CD4-positive, alpha-beta T cell treated with Interleukin-10 for 1 hour (primary cell): ENCODE measurements at regions not wholly inside any gene's neighbourhood (a gene's known extent, or its start where the extent isn't known, plus 50 kb on each side); places are given as distances from the start of the nearest gene placed in this dataset.

Experiments used
- DNase-seq: peaks from one replicate; pipeline ENCODE4 v3.0.0-alpha.2; 2020

DNA sequence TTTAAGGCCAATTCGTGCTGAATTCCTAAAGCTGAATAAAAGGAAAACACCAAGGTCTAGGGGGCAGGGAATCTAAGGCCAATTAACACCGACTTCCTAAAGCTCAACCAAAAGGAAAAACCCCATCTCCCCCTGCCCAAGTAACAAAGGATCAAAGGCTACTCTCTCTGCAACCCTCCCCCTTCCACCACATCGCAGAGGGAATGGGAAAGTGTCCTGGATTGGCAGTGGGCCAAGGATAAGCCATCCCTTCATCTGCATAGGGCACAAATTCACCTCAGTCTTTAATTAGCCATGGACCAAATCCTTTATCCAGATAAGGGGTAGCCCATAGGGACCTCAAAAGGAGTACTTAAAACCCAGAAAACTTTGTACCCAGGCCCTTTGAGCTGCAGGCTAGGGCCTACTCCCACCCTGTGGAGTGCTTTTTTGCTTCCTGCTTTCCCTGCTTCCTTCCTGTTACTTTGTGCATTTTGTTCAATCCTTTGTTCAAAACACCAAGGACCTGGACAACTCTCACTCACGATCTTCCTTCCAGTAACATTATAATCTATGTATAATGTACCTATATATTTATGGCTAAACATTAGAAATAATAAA, 2119.8 kb upstream of the CELF4 start:
- no peak for DNase-seq

DNA sequence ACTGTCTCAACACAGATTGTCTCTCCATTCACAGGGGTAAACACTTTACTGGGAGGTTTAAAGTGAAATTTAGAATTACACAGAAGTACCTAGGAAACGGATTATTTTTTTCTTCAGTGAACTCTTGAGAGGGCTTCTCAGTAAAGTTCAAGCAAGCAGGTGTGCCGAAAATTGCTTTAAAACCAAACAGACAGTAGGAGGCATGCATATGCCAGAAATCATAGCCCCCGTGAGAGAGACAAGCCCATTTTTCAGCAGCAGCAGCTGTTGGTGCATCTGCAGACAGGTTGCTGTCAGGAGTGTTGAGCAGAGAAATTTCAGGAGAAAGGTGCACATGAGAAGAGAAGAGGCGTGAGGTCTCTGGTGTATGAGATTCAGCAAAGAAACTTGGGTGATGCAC, 2115.5 kb upstream of the CELF4 start:
- DNase-seq, result no peak

DNA sequence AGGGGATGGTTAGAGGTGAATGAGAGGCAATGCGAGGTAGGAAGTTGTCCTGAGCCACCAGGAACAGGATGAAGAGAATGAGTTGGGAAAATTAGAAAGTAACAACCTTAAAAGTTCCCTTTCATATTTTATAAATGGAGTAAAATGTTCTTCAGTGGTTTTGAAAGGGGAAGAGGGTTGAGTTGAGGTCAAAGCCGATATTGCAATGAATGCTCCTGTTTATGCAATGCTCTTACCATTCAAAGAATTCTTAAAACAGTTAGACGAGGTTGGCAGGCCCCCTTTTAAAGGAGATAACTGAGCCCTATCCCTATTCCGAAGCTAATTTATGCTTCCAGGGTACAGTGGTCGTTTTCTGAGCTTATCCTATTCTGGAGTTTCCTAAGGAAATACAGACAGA, 2110.3 kb upstream of the CELF4 start:
- no peak for DNase-seq

DNA sequence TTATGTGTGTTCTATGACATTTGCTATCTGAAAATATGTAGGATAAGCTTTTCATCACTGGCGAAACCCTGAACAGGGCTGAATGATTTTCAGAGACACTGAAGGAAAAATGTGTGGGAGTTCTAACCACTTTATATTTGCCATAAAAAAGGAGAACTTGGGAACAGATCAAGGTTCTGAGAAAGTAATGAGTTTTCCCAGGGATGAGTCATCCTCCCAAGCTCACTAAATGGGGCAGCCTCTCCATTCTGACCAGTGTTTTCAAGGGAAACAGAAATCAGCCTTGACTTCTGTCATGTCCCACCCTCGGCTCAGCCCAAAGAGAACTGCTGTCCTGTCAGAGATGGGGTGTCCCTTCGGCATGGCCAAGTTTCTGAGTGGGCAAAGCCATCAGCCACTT, 2109.8 kb upstream of the CELF4 start:
- no peak for DNase-seq

DNA sequence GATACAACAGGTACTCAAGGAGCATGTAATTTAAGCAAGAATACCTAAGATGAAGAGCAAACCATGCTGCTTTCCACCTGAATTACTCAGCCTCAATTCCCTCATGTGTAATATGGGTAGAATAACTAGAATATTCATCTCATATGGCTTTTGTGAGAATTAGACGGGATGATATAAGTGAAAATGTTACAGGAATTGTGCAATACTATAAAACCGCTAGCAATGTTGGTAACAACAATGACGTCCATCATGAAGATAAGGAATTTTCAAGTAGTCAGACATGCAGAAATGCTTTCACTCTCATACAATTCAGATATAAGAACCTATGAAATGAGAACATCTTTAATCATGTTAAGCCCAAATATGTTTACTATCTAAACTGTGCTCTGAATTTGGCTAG, 2106.6 kb upstream of the CELF4 start:
- no peak for DNase-seq

DNA sequence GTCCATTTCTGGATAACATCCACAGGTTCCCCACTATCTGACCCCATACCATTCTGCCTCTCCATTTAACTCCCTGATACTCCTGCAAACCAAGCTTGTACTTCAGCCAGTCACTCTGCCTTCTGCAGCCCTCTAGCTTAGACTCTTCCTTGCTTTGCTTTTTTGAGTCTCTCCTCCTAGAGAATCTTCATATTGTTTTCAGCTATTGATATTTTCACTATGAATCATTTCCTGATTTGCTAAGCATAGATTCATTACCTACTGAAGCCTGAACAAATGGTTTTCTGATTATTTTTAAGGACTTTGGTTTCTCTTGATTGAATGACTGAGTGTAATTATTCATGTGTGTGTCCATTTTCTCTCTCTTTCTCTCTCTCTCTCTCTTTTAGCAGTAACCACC, 2102.3 kb upstream of the CELF4 start:
- no peak for DNase-seq

DNA sequence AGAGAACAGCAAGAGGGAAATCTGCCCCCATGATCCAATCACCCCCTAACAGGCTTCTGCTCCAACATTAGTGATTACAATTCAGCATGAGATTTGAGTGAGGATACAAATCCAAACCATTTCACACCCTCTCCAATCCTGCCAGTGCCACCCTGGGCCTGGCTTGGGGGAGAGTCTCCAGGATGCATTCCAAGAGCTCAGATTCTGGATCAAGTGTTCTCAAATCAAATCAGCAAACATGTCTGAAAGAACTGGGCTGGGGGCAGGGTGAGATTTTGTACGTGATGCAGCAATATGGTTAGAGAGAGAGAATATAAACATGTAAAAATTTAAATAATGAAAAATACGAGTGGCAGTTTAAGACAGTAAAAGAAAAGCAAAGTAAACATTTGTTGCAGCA, 2100.9 kb upstream of the CELF4 start:
- no peak for DNase-seq

DNA sequence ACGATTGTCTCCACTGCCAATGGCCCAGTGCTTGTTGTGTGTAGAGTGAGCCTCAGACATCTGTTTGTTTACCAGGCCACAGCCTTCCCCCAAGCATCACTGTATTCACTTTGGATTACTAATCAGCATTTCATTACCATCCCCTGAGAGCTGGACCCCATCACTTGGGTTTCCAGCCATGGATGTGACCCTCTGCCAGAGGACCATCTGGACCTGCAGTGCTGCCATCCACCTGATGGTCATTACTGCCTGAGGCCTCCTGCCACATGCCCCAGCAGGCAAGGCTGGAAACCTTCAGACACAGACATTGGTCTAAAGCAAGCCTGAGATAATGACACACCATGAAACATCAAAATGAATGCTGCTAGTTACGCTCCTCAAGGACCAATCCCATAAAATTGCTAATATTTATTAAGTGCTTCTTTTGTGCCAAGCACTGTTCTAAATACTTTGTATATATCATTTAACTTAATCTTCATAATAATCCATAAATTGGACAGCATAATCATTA, 2096.3 kb upstream of the CELF4 start:
- no peak for DNase-seq

DNA sequence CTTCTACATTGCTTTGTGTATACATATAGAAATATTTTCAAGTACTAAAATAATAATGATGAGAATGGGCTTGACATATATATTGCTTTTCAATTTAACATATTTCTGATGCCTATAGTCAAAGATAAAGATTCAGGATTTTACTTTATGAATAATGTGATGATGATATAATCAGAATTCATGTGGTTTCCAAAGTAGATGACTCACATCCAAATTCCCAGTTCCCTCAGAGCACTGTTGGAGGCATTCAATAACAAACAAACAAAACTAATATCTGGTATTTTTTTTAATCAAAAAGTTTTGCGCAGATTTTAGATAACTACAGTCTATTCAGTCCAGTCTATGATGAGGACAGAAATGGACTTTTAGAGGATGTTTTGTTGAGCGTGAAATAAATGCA, 2094.5 kb upstream of the CELF4 start:
- DNase-seq, result no peak

DNA sequence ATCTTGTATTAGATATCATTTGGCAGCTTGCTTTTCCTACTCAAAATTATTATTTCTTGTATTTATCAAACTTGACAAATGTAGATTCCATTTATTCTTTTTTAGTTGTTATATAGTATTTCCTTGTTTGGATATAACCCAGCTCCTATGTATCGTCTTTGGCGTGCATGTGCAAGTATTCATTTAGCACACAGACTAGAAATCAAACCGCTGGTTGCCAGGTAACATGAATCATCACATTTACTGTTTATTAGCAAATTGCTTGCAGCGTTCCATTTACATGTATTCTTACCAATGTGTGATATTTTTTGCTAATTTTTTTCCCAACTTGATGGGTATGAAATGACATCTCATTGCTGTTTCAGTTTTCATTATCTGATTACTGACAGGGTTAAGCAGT, 2089.7 kb upstream of the CELF4 start:
- DNase-seq, result no peak

DNA sequence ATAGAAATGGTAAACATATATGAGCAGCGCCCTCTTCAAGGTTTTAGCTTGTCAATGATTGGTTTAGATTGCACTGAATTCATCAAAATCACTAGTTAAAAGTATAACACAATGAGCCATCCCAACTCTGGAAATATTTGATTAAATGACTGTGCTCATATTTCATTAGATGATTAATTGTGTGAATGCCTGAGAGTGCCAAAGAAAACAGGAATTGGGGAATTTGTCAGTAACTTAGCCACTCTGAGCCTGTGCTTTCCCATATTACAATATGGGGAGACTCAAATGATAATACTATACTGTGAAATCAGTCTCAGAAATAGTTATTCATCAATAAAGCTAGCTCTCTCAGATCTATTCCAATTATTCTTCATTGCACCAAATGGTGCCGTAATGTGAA, 2087.6 kb upstream of the CELF4 start:
- DNase-seq, result no peak

DNA sequence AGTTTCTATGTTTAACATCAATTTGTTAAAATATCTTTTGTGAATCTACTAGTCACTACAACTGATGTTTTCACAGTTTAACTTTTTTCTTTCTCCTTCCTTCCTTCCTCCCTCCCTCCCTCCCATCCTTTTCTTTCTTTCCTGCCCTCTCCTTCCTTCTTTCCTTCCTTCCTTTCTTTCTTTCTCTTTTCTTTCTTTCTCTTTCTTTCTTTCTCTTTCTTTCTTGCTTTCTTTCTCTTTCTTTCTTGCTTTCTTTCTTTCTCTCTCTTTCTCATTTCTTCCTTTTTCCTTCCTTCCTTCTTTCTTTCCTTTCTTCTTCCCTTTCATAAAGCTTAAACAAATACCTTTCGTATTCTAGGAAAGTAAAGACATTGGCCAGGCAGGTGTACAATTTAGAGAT, 2083.0 kb upstream of the CELF4 start:
- no peak for DNase-seq

DNA sequence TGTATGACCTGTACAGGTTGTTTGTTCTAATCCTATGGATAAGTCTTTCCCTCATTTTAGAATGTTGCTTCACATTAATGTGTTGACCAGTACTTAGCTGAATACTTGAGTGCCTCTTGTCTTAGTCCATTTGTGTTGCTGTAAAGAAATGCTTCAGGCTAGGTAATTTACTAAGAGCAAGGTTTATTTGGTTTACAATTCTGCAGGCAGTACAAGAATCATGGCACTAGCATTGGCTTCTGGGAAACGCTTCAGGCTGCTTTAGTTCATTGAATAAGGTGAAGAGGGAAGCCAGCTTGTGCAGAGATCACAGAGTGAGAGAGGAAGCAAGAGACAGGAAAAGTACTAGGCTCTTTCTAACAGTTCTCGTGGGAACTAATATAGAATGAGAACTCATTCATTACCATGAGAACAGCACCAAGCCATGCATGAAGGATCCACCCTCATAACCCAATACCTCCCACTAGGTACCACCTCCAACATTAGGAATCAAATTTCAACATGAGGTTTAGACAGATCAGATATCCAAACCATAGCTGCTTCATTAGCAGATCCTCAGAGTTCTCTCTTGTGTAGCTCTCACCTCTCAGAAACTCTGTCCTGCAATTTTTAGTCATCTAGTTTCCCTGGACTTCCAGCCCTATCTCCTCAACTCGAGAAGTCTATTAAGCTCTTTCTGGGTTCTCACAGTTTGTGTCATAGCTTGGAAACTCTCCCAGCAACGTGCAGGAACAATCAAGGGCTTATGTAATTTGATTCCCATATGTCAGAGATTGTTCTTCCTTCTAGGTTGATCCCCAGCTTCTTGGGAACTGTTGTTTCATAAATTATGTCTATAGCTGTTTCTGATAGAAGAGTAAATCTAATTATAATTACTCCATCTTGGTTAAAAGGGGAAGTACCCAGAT, 2082.3 kb upstream of the CELF4 start:
- DNase-seq, result no peak

DNA sequence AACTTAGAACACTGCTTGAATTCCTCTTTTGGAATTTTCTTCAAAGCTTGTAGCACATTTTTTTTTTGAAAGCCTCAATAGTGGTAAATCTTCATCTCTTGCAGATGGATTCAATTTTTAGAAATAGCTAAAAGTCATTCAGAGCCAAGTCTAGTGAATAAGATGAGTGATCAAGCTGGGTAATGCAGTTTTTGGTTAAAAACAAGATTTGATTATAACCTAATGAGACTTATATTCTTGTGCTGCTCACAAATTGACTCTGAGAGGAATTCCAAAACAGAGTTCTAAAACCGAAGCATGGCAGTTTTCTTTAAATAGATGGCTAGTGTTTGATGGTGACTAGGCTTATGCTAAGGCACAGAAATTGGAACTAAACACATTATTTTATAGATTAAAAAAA, 2072.6 kb upstream of the CELF4 start:
- DNase-seq, result no peak

DNA sequence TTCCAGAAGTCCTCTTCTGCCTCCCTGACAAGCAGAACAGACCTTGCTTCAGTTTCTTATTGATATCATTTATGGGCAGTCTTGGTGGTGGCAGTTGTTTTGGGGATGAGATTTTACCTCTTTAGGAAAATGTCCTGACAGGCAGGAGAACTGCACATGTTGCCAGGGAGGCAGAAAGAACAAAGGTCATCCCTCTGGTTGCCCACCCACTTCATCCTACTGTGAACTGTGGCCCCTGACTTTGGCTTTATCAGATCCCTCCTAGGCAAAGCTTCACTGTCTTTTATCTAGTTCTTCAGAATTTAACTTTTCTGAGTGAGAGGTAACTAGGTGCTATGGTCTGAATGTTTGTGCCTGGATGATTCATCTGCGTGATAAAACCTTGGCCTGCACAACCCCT, 2071.3 kb upstream of the CELF4 start:
- DNase-seq, result no peak

DNA sequence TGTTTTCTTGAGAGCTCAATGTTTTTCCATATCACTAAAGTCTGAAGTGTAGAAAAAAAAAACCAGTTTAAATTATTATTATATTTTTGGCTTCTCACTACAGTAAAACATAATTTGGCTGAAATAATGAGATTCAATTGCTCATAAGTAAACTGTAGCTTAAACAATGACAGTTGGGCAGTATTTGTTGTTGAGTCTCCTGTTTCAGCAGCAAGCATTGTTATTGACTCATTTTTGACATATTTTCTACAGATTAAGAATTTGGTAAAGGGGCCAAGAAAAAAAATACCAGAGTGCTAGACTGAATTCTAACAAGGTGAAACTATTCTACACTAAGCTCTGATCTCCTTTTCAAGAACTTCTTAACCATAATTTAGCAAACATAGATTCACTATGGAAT, 2070.4 kb upstream of the CELF4 start:
- no peak for DNase-seq

DNA sequence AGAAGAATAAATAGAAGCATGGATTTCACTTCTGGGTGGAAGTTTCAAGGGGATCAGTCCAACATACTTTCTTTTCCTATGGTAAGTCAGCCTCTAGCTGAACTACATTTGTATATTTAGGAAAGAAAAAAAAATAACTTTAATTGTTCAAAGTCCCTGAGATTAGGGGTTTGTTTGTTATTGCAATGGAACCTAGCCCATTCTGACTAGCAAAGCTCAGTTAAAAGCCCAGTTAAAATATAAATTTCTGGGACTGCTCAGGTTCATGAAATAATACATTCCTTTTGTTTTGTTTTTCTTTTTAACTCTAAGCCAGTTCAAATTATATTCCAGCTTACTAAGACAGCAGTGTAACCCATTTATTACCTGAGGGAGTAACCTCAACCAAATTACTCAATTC, 2069.6 kb upstream of the CELF4 start:
- DNase-seq, result no peak

DNA sequence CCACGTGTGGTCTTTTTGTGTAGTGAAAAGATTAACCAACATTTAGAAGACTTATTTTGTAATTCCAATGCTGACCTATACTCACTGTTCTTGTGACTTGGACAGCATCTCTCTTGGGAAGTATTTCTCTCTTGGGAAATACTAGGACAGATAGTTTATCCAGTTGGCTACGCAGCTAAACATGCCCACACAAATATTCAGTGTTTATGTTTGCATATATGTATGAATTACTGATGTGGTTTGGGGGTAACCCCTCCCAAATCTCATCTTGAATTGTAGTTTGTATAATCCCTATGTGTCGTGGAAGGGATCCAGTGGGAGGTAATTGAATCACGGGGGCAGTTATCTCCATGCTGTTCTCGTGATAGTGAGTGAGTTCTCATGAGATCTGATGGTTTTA, 2062.3 kb upstream of the CELF4 start:
- no peak for DNase-seq

DNA sequence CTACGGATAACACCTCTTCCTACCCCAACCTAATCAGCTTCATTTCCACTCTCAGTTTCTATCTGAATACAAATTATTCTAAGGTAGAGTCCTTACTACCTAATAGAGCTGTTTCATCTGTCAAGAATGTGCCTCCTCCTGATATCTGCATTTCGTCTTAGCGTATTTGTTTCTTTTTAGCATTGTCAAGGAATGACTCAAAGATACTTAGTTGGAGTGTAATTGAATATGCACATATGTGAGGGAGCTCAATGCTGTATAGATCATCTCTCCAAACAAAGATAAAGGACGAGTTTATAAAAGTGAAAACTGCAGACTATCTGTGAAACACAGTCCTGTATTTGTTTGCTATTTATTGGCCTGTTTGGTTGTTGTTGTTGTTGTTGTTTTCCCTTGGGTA, 2059.4 kb upstream of the CELF4 start:
- no peak for DNase-seq

DNA sequence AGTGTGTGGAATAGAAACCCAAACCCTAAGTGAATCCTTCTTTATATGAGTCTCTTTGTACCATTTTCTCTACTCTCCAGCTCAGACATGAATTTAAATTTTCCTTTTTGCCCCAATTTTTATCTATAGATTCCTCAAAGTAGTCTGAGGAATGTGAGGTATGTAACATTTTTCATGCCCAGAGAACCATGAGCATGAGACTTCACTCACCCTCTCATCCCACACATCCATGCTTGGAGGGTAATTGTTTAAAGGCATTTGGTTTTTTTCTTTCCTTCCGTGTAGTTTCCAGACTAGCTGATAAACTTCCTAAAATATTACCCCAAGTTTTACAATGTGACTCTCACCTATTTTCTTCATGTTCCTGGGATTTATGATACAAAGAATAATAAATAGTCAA, 2056.8 kb upstream of the CELF4 start:
- DNase-seq, result no peak

DNA sequence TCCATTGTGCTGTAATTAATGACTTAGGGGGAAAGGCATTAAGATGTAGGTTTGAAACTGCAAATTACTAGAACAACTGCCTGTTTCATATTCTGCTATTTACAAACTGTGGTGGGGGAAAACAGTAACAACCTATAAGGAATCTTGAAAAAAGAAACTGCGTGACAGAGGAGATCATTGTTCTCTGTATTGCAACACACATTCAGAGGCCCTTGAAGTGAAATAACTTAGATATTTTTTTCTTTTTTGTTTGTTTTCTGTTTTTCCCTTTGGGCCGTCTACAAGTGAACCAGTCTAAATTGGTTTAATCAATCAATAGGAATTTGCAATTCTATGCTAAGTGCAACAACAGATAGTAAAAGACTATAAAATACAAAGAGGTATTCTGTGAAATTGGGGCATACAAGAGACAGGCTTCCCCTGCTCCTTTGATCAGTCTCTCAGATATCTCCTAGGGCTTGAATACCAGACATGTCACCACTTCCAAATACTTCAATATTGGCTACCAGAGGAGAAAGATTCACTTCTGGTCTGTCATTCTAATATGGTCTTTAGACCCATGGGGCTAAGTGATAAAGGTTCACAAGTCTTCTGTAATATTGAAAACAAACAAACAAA, 2055.1 kb upstream of the CELF4 start:
- no peak for DNase-seq

DNA sequence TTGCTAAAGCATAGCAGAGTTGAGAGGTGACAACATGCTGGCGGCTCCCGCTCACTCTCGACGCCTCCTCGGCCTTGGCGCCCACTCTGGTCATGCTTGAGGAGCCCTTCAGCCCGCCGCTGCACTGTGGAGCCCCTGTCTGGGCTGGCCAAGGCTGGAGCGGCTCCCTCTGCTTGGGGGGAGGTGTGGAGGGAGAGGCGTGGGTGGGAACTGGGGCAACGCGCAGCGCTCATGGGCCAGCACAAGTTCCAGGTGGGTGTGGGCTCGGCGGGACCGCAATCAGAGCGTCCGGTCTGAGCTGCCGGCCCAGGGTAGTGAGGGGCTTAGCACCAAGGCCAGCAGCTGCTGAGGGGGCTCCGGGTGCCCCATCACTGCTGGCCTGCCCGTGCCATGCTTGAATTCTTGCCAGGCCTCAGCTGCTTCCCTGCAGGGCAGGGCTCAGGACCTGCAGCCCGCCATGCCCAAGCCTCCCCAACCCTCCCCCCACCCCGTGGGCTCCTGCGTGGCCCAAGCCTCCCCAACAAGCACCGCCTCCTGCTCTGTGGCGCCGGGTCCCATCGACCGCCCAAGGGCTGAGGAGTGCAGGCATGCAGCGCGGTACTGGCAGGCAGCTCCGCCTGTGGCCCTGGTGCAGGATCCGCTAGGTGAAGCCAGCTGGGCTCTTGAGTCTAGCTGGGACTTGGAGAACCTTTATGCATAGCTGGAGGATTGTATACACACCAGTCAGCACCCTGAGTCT, 2052.8 kb upstream of the CELF4 start:
- DNase-seq, result no peak

DNA sequence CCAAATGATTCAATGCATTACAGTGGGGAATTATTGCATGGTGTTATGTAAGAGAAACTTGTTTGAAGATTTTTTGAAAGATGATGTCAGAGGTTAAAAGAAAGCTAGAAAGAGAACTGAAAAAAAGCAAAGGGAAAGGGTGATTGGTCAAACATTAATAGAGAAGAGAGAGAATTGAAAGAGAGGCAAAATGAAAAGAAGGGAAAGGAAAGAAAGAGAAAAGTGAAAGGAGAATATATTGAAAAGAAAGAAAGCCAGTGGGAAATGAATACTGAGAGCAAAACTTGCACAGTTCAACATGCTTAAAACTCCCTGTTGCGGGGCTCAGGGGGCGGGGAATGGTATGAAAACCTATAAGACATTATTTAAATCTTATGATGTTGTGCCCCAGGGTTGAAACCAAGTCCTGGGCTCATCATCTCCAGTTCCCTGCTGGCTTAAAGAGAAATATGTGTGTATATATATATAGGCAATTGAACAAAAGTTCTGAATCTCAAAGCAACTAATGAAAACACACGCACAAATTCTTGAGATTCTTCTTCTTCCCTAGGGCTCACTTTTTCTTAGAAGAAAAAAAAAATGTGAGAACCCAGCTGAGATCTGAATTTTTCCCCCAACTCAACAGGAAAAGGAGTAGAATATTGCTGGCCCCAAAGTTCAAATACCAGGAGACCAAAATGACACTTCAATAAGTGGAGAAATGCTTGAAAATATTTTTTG, 2045.9 kb upstream of the CELF4 start:
- DNase-seq, result no peak
